Ascending aorta (tissue), 2 donors: ENCODE measurements at regions not wholly inside any gene's neighbourhood (a gene's known extent, or its start where the extent isn't known, plus 50 kb on each side); places are given as distances from the start of the nearest gene placed in this dataset.

Experiments used
- DNase-seq, 2 donors: peaks; one replicate each; pipeline ENCODE4 v3.0.0-alpha.2; 2019; ENCODE audit warnings: low spot score in 2 of 2
- H3K27ac ChIP-seq, 2 donors: fragments of 200-600 bp; sonication (generic); one replicate each; pipeline ENCODE4 v1.5.1; 2016 to 2017; ENCODE audit warnings: mild to moderate bottlenecking in 1 of 2
- H3K27me3 ChIP-seq: fragments of 200-600 bp; sonication (generic); one replicate; pipeline ENCODE4 v1.5.1; 2017
- H3K36me3 ChIP-seq, 2 donors: fragments of 200-600 bp; sonication (generic); one replicate each; pipeline ENCODE4 v1.5.1; 2016
- H3K4me1 ChIP-seq, 2 donors: fragments of 200-600 bp; sonication (generic); one replicate each; pipeline ENCODE4 v1.5.1; 2016 to 2017; ENCODE audit warnings: mild to moderate bottlenecking in 1 of 2
- H3K4me3 ChIP-seq, 2 donors: fragments of 200-600 bp; sonication (generic); one replicate each; pipeline ENCODE4 v1.5.1; 2016 to 2017; ENCODE audit warnings: mild to moderate bottlenecking in 1 of 2
- H3K9me3 ChIP-seq, 2 donors: fragments of 200-600 bp; sonication (generic); one replicate each; pipeline ENCODE4 v1.5.1; 2016
- CTCF ChIP-seq, 3 experiments: fragments of 200-600 bp in 2 of 3; fragments of 450-650 bp in 1 of 3; sonication (generic) in 2 of 3; IDR thresholded peaks; one replicate each; pipeline ENCODE4 v1.5.1; 2016 to 2019; ENCODE audit warnings: antibody characterized with exemption in 3 of 3, mild to moderate bottlenecking in 1 of 3, moderate library complexity in 1 of 3
- intact Hi-C: fragments of 100-400 bp; cut with DNase I; formaldehyde crosslinking; loops from one replicate; pipeline ENCODE4 v1.15.1; 2023

DNA sequence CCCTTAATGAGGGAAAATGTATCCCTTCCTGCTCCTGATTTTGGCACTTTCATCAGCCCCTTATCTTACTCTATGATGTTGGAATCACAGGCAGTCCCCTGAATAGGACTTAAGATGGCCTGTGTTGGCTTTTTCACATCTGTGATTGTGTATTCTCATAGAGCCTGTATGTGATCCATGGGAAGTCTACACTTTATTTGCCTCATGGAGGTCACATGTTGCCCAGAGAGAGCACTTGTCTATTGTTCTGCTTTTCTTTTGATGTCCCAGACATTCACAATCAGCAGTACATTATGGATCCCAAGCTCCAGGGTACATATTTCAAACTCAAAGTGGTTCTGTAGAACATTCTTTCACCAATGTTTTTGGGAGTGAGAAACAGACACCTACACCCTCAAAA, 885.2 kb upstream of the ADGRL2 start:
- intact Hi-C loops, result no loop called here

DNA sequence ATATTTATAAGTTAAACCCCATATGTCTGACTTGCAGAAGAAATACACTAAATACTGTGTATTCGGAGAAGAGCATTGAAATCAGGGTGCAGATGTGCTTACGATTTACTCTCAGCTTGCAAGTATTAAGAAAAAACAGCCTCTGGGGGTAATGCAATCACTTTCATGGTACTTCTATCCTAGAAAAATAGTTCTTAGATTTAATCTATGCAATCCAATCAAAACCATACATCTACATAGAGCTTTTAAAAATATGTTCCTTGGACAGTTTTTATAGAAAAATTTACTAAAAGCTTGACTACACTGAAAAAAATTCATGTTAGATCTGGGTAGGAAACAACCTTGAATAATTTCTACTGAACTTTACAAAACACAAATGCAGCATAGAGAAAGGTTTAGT, 890.3 kb upstream of the ADGRL2 start:
- intact Hi-C loops, result no loop called here
- no peak for DNase-seq

More for the DNA sequence above, 885.2 kb upstream of the ADGRL2 start:
- Histone ChIP-seq H3K4me1 (no peaks in the 10 kb centered on the region), H3K36me3 (no peaks in the 10 kb centered on the region), H3K9me3 (no peaks in the 10 kb centered on the region), H3K4me3 (no peak overlapping the region), H3K27me3 (no peaks in the 10 kb centered on the region), H3K27ac (no peak overlapping the region)
- TF ChIP-seq CTCF (IDR thresholded peaks at IDR 0.05), result no peak
- no peak for DNase-seq

DNA sequence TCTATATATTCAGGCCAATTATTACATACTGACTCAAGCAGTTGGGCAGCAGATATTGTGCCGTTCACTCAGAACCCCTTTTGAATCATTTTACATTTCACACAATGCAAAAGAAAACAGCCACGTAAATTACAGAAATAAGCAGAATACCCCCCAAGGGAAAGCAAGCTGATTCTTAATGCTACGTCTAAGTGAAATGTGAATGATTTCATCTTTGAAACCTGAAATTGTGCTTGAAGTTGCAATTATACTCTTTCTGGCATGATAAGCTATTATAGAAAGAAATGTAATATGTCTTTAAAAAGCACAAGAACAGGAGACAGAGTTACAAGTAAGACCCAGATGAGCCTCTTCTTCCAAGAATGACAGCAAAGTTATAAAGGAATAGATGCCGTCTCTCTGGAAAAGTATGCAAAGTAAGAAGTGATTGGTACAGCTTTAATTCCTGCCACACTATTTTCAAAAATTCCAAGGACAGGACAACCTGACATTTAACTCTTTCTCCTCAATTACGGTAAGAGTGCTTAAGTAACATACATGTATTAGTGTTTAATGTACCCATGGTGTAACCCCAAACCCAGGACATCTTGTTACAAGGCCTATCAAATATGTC, 891.5 kb upstream of the ADGRL2 start:
- intact Hi-C loops, result no loop called here

More for the DNA sequence above, 890.3 kb upstream of the ADGRL2 start:
- no peaks in the 10 kb centered on the region for H3K27me3 ChIP-seq
- H3K27ac ChIP-seq, result no peak overlapping the region
- no peaks in the 10 kb centered on the region for H3K36me3 ChIP-seq
- no peak overlapping the region for H3K4me3 ChIP-seq
- TF ChIP-seq CTCF (IDR thresholded peaks at IDR 0.05), result no peak
- H3K4me1 ChIP-seq, result no peaks in the 10 kb centered on the region
- no peaks in the 10 kb centered on the region for H3K9me3 ChIP-seq

GRCh38 chr1:80896781-80897356, 903.9 kb upstream of the ADGRL2 start:
- no peak for DNase-seq
- Histone ChIP-seq H3K36me3 (no peaks in the 10 kb centered on the region), H3K27ac (no peak overlapping the region), H3K4me3 (no peak overlapping the region), H3K9me3 (no peaks in the 10 kb centered on the region), H3K4me1 (peaks cover 0 to 2% of the 10 kb centered on the region in 2 donors), H3K27me3 (no peaks in the 10 kb centered on the region)
- intact Hi-C loops, result no loop called here
- no peak for TF ChIP-seq CTCF (IDR thresholded peaks at IDR 0.05)

More for the DNA sequence above, 891.5 kb upstream of the ADGRL2 start:
- no peak for TF ChIP-seq CTCF (IDR thresholded peaks at IDR 0.05)
- Histone ChIP-seq H3K4me1 (no peaks in the 10 kb centered on the region), H3K27me3 (no peaks in the 10 kb centered on the region), H3K9me3 (no peaks in the 10 kb centered on the region), H3K4me3 (no peak overlapping the region), H3K27ac (no peak overlapping the region), H3K36me3 (no peaks in the 10 kb centered on the region)
- DNase-seq, result no peak

DNA sequence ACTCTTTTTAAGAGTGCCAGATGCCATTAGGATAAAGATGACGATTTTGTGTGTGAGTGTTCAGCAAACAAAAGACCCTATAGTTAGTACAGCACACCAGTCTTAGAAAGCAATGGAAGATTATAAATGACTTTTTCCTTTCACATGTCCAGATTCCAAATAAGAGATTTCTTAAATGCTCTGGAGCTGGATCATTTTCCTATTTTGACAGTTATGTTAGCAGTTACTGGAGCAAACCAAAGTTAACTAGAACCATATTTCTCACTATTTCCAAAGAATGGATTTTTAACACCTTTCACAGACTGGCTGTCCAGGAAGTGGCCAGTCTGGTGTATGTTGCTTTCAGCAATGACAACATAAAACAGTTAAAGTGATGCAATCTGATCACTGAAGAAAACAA, 905.8 kb upstream of the ADGRL2 start:
- intact Hi-C loops, result no loop called here

More for the DNA sequence above, 905.8 kb upstream of the ADGRL2 start:
- Histone ChIP-seq H3K36me3 (no peaks in the 10 kb centered on the region), H3K9me3 (no peaks in the 10 kb centered on the region), H3K27me3 (no peaks in the 10 kb centered on the region), H3K4me1 (peaks cover 0 to 2% of the 10 kb centered on the region in 2 donors), H3K4me3 (no peak overlapping the region), H3K27ac (no peak overlapping the region)
- DNase-seq, result no peak
- no peak for TF ChIP-seq CTCF (IDR thresholded peaks at IDR 0.05)
